ENCODE measurements at regions not wholly inside any gene's neighbourhood (a gene's known extent, or its start where the extent isn't known, plus 50 kb on each side); places are given as distances from the start of the nearest gene placed in this dataset.

DNA sequence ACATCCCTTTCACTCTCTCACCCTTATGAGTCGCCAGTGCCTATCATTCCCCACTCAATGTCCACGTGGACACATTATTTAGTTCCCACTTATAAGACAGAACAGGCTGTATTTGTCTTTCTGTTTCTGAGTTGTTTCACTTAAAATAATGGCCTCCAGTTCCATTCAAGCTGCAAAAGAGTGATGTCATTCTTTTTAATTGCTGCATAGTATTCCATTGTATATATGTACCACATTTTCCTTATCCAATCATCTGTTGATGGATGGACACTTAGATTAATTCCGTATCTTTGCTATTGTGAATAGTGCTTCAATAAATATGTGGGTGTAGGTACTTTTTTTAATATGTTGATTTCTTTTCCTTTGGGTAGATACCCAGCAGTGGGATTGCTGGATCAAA lies 79.1 kb downstream of the ZNF365 start:
- Mint-ChIP-seq H3K27me3 (peaks cover 3% of the 10 kb centered on the region), H3K9me3 (peaks cover 5% of the 10 kb centered on the region), H3K36me3 (peaks cover 2% of the 10 kb centered on the region), H3K4me3 (no peak overlapping the region), H3K27ac (no peak overlapping the region), H3K4me1 (peaks cover 4% of the 10 kb centered on the region)

- Mint-ChIP-seq H3K4me3 (no peak overlapping the region), H3K36me3 (peaks cover 2% of the 10 kb centered on the region), H3K27me3 (peaks cover 2% of the 10 kb centered on the region), H3K27ac (no peak overlapping the region), H3K4me1 (peaks cover 4% of the 10 kb centered on the region), H3K9me3 (peaks cover 5% of the 10 kb centered on the region)
Observed at GRCh38 chr10:62454687-62455397, 80.7 kb downstream of the ZNF365 start.

GRCh38 chr10:62456611-62457101 lies 82.5 kb downstream of the ZNF365 start:
- Mint-ChIP-seq H3K27me3 (peaks cover 2% of the 10 kb centered on the region), H3K27ac (peak overlapping the region; percentile 66), H3K4me1 (peaks cover 4% of the 10 kb centered on the region), H3K4me3 (no peak overlapping the region), H3K9me3 (peaks cover 5% of the 10 kb centered on the region), H3K36me3 (peaks cover 2% of the 10 kb centered on the region)

DNA sequence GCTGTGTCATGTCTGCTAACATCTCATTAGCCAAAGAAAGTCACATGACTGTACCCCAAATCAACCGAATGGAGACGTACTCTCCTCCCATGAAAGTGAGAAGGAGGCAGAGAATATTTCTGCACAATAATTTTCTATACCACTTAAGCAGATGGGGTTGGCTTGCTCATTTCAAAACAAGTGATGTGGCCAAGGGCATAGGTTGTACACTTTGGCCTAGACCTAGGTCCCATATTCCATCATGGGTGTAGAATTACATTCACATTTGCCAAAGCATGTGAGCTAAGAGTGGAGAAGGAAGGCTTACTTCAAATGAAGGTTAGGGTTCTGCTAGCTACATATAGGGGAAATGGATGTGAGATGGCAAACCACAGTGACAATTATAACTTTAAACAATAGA lies 83.0 kb downstream of the ZNF365 start:
- Mint-ChIP-seq H3K4me3 (no peak overlapping the region), H3K27ac (no peak overlapping the region), H3K27me3 (peaks cover 2% of the 10 kb centered on the region), H3K36me3 (peaks cover 2% of the 10 kb centered on the region), H3K9me3 (peaks cover 5% of the 10 kb centered on the region), H3K4me1 (peaks cover 4% of the 10 kb centered on the region)

- peaks cover 4% of the 10 kb centered on the region for H3K4me1 Mint-ChIP-seq
- peaks cover 5% of the 10 kb centered on the region for H3K9me3 Mint-ChIP-seq
- H3K36me3 Mint-ChIP-seq, result peaks cover 2% of the 10 kb centered on the region
- no peak overlapping the region for H3K4me3 Mint-ChIP-seq
- H3K27ac Mint-ChIP-seq, result no peak overlapping the region
- H3K27me3 Mint-ChIP-seq, result peaks cover 2% of the 10 kb centered on the region
Observed at GRCh38 chr10:62457598-62457997, 83.4 kb downstream of the ZNF365 start.

- Mint-ChIP-seq H3K27ac (no peak overlapping the region), H3K4me3 (no peak overlapping the region), H3K9me3 (no peaks in the 10 kb centered on the region), H3K36me3 (no peaks in the 10 kb centered on the region), H3K4me1 (peaks cover 4% of the 10 kb centered on the region), H3K27me3 (no peaks in the 10 kb centered on the region)
Observed at GRCh38 chr10:62459072-62459471, 84.9 kb downstream of the ZNF365 start.

GRCh38 chr10:62459500-62459899 lies 85.3 kb downstream of the ZNF365 start:
- Mint-ChIP-seq H3K27me3 (no peaks in the 10 kb centered on the region), H3K4me3 (no peak overlapping the region), H3K9me3 (no peaks in the 10 kb centered on the region), H3K36me3 (no peaks in the 10 kb centered on the region), H3K4me1 (peaks cover 4% of the 10 kb centered on the region), H3K27ac (no peak overlapping the region)

GRCh38 chr10:62460393-62460792 lies 86.2 kb downstream of the ZNF365 start:
- Mint-ChIP-seq H3K9me3 (no peaks in the 10 kb centered on the region), H3K36me3 (no peaks in the 10 kb centered on the region), H3K4me1 (peaks cover 4% of the 10 kb centered on the region), H3K4me3 (no peak overlapping the region), H3K27ac (no peak overlapping the region), H3K27me3 (no peaks in the 10 kb centered on the region)

GRCh38 chr10:62461120-62461519 lies 87.0 kb downstream of the ZNF365 start:
- H3K9me3 Mint-ChIP-seq, result no peaks in the 10 kb centered on the region
- H3K36me3 Mint-ChIP-seq, result no peaks in the 10 kb centered on the region
- no peak overlapping the region for H3K4me3 Mint-ChIP-seq
- H3K27me3 Mint-ChIP-seq, result no peaks in the 10 kb centered on the region
- peaks cover 4% of the 10 kb centered on the region for H3K4me1 Mint-ChIP-seq
- no peak overlapping the region for H3K27ac Mint-ChIP-seq

DNA sequence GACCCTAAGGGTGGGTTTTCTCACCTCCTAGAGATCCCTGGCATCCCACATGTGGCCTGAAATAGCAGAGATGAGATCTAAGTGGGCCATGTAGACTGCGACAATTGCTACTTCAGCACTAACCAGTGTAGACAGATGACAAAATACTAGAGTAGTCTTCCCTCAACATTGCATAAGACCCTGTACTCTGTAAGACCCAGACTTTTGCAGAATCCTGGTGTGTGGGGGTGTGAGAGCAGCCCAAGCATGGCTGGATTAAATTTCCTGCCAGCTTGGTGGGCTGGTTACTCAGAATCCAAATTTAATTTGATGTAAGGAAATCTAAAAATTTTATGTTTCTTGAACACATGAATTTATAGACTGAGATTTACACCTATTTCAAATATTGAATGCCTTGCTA lies 88.3 kb downstream of the ZNF365 start:
- no peaks in the 10 kb centered on the region for H3K4me1 Mint-ChIP-seq
- no peaks in the 10 kb centered on the region for H3K9me3 Mint-ChIP-seq
- H3K4me3 Mint-ChIP-seq, result no peak overlapping the region
- H3K27me3 Mint-ChIP-seq, result no peaks in the 10 kb centered on the region
- H3K27ac Mint-ChIP-seq, result no peak overlapping the region
- H3K36me3 Mint-ChIP-seq, result no peaks in the 10 kb centered on the region

- Mint-ChIP-seq H3K27me3 (no peaks in the 10 kb centered on the region), H3K9me3 (no peaks in the 10 kb centered on the region), H3K27ac (no peak overlapping the region), H3K4me3 (no peak overlapping the region), H3K4me1 (no peaks in the 10 kb centered on the region), H3K36me3 (no peaks in the 10 kb centered on the region)
Observed at GRCh38 chr10:62463364-62463763, 89.2 kb downstream of the ZNF365 start.

DNA sequence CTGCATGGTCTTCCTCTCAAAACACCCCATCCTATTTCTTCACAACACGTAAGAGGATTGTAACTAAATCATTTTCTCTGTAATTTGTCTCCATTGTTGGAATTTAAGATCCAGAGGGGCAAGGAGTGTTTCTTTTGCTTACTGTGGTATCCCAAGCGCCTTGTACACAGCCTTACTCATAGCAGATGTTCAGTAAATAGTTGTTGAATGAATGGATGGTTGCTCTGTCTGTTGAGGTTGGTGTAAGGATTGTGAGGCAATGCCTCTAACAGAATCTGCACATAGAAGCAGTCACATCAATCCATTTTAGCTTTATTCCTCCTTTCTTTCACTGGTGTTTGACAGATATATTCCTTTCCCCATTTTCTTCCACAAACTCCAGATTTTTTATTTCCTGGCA lies 90.1 kb downstream of the ZNF365 start:
- Mint-ChIP-seq H3K4me3 (no peak overlapping the region), H3K27ac (no peak overlapping the region), H3K36me3 (no peaks in the 10 kb centered on the region), H3K9me3 (no peaks in the 10 kb centered on the region), H3K27me3 (no peaks in the 10 kb centered on the region), H3K4me1 (no peaks in the 10 kb centered on the region)

- H3K36me3 Mint-ChIP-seq, result no peaks in the 10 kb centered on the region
- no peaks in the 10 kb centered on the region for H3K27me3 Mint-ChIP-seq
- no peak overlapping the region for H3K4me3 Mint-ChIP-seq
- no peak overlapping the region for H3K27ac Mint-ChIP-seq
- no peaks in the 10 kb centered on the region for H3K4me1 Mint-ChIP-seq
- H3K9me3 Mint-ChIP-seq, result no peaks in the 10 kb centered on the region
Observed at GRCh38 chr10:62466590-62466989, 92.4 kb downstream of the ZNF365 start.

DNA sequence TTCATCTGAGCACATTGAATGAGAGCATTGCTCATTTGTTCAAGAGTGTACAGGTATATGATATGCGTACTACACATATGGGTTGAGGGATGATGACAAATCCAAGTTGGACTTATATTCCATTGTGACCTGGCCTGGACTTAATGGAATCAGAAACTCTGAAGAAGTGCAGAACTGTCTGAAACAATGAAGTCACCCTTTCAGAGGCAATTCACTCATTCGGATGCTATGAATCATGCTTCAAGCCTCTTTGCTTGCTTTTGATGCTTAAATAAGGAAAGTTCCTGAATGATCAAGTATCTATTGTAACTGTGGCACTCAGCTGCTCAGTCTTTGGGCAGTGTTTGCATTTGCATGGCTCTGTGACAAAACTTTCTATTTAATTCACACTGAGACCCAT lies 93.4 kb downstream of the ZNF365 start:
- no peaks in the 10 kb centered on the region for H3K9me3 Mint-ChIP-seq
- H3K4me3 Mint-ChIP-seq, result no peak overlapping the region

DNA sequence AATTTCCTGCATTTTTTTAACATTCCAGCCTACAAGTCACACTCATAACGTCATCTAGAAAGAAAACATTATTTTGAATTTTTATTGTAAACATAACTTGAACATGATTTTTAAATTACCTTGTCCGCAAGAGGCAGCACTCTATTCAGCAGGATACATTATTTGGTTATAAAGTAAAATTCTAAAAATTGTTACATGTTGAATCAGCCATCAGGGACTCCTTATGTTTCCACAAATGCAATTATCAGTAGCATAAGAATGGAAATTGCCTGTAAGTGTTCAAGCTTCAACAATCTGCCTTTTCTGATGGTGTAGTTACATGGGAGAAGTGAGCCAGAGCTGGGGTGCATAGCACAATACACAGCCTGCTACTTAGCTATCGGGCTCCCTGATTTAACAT lies 97.5 kb downstream of the ZNF365 start:
- no peaks in the 10 kb centered on the region for H3K27me3 Mint-ChIP-seq
- H3K27ac Mint-ChIP-seq, result no peak overlapping the region
- no peak overlapping the region for H3K4me3 Mint-ChIP-seq

More for the DNA sequence above, 93.4 kb downstream of the ZNF365 start:
- H3K4me1 Mint-ChIP-seq, result no peaks in the 10 kb centered on the region
- no peak overlapping the region for H3K27ac Mint-ChIP-seq
- H3K27me3 Mint-ChIP-seq, result no peaks in the 10 kb centered on the region
- H3K36me3 Mint-ChIP-seq, result no peaks in the 10 kb centered on the region

GRCh38 chr10:62473241-62473640 lies 99.1 kb downstream of the ZNF365 start:
- Mint-ChIP-seq H3K27me3 (peaks cover 1% of the 10 kb centered on the region), H3K4me1 (no peaks in the 10 kb centered on the region), H3K9me3 (no peaks in the 10 kb centered on the region), H3K36me3 (no peaks in the 10 kb centered on the region), H3K4me3 (no peak overlapping the region), H3K27ac (no peak overlapping the region)

More for the DNA sequence above, 97.5 kb downstream of the ZNF365 start:
- H3K36me3 Mint-ChIP-seq, result no peaks in the 10 kb centered on the region
- no peaks in the 10 kb centered on the region for H3K4me1 Mint-ChIP-seq
- H3K9me3 Mint-ChIP-seq, result no peaks in the 10 kb centered on the region

GRCh38 chr10:62475551-62475950 lies 101.4 kb downstream of the ZNF365 start:
- Mint-ChIP-seq H3K27me3 (peaks cover 1% of the 10 kb centered on the region), H3K9me3 (no peaks in the 10 kb centered on the region), H3K4me1 (no peaks in the 10 kb centered on the region), H3K4me3 (no peak overlapping the region), H3K36me3 (no peaks in the 10 kb centered on the region), H3K27ac (no peak overlapping the region)

Data from activated naive CD4-positive, alpha-beta T cell treated with anti-CD3 and anti-CD28 coated beads, Interleukin-2, amount 50 U/mL, for 24 hours (primary cell).